ENCODE measurements at regions not wholly inside any gene's neighbourhood (a gene's known extent, or its start where the extent isn't known, plus 50 kb on each side); places are given as distances from the start of the nearest gene placed in this dataset.

DNA sequence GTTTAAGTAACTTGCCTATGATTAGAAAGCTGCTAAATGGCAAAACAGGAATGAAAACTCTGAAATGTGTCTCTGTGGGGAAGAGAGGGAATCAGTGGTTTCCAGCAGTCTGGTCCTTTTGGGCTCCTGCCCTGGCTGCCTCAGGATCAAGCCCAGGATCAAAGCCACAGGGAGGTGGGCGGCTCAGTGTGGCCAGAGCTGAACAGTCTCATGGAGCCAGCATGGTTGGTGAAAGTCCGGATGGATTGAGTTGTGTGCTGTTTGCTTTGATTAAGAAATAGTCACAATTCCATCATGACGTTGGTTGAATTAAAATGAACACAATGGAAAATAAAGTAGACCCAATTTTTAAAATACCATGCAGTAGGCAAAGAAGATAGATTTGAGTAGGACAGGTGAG, 344.2 kb downstream of the LPIN1 start:
- H3K4me1 ChIP-seq (ENCODE audit: insufficient read depth, poor library complexity, severe bottlenecking) = peaks cover 9% of the 10 kb centered on the region
- no peak overlapping the region for H3K27ac ChIP-seq (ENCODE audit: poor library complexity, severe bottlenecking)
- H3K27me3 ChIP-seq (ENCODE audit: insufficient read depth, poor library complexity, severe bottlenecking) = no peaks in the 10 kb centered on the region
- no peak for DNase-seq (ENCODE audit: low spot score)
- H3K36me3 ChIP-seq (ENCODE audit: low read depth) = no peaks in the 10 kb centered on the region
- no peak overlapping the region for H3K4me3 ChIP-seq (ENCODE audit: severe bottlenecking)
- TF ChIP-seq, protein P1, sequence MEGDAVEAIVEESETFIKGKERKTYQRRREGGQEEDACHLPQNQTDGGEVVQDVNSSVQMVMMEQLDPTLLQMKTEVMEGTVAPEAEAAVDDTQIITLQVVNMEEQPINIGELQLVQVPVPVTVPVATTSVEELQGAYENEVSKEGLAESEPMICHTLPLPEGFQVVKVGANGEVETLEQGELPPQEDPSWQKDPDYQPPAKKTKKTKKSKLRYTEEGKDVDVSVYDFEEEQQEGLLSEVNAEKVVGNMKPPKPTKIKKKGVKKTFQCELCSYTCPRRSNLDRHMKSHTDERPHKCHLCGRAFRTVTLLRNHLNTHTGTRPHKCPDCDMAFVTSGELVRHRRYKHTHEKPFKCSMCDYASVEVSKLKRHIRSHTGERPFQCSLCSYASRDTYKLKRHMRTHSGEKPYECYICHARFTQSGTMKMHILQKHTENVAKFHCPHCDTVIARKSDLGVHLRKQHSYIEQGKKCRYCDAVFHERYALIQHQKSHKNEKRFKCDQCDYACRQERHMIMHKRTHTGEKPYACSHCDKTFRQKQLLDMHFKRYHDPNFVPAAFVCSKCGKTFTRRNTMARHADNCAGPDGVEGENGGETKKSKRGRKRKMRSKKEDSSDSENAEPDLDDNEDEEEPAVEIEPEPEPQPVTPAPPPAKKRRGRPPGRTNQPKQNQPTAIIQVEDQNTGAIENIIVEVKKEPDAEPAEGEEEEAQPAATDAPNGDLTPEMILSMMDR (IDR thresholded peaks at IDR 0.05; ENCODE audit: poor library complexity, severe bottlenecking) = no peak
- ATAC-seq (ENCODE audit: low read depth) = no peak
- H3K9me3 ChIP-seq (ENCODE audit: severe bottlenecking) = no peaks in the 10 kb centered on the region

DNA sequence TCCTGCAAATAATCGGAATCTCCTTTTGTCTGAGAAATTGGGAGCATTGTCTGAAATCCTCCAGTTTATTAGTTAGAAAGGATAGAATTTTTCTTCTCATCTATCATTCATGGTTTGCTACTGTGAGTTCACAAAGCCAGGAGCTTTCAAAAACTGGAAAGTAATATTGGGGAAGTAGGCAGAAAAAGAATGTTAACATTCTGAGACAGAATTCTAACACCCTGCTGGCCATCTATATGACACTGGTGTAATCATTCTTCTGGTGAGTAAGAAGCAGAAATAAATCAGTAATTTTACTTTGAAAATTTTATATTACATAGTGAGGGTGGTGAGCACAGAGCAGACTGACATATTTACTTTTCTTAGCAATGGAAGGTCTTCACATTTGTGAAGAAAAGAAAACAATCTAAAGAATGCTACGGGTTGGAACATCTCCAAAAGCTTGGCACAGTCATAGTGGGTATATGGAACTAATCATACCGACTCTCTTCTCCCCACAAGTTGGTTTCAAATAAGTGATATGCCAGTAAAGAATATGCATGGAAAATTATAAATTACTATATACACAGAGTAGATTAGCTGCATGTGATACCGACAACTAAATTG, 344.9 kb downstream of the LPIN1 start:
- Histone ChIP-seq H3K27me3 (ENCODE audit: insufficient read depth, poor library complexity, severe bottlenecking) (no peaks in the 10 kb centered on the region), H3K9me3 (ENCODE audit: severe bottlenecking) (no peaks in the 10 kb centered on the region), H3K27ac (ENCODE audit: poor library complexity, severe bottlenecking) (peak overlapping the region; percentile 30), H3K4me1 (ENCODE audit: insufficient read depth, poor library complexity, severe bottlenecking) (peaks cover 9% of the 10 kb centered on the region), H3K36me3 (ENCODE audit: low read depth) (no peaks in the 10 kb centered on the region), H3K4me3 (ENCODE audit: severe bottlenecking) (no peak overlapping the region)
- ATAC-seq (ENCODE audit: low read depth) (peak; percentile 84), DNase-seq (ENCODE audit: low spot score) (no peak)
- TF ChIP-seq, protein P1 (IDR thresholded peaks at IDR 0.05; ENCODE audit: poor library complexity, severe bottlenecking) = no peak

DNA sequence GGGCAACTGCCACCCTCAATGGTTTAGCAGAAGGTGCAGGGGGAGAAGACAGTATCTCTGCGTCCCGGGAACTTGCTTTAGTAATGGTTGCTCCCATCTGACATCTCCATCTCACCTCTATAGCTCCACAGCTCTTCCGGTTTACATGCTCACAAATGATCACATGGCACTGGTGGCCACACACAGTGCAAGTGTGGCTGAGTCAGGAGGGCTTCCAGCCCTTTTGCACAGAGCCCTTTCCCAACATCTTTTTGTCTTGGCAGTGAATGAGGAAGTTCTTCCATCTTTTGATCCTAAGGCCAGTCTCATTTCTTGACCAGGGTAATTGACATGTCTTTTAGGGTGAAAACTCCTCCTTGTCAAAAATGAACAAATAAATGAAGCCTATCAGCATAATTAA, 347.7 kb downstream of the LPIN1 start:
- ATAC-seq (ENCODE audit: low read depth) (no peak), DNase-seq (ENCODE audit: low spot score) (no peak)
- H3K27ac ChIP-seq (ENCODE audit: poor library complexity, severe bottlenecking) = no peak overlapping the region
- no peaks in the 10 kb centered on the region for H3K27me3 ChIP-seq (ENCODE audit: insufficient read depth, poor library complexity, severe bottlenecking)
- no peaks in the 10 kb centered on the region for H3K9me3 ChIP-seq (ENCODE audit: severe bottlenecking)
- H3K4me1 ChIP-seq (ENCODE audit: insufficient read depth, poor library complexity, severe bottlenecking) = peaks cover 6% of the 10 kb centered on the region
- no peaks in the 10 kb centered on the region for H3K36me3 ChIP-seq (ENCODE audit: low read depth)
- TF ChIP-seq, protein P1 (IDR thresholded peaks at IDR 0.05; ENCODE audit: poor library complexity, severe bottlenecking) = no peak
- H3K4me3 ChIP-seq (ENCODE audit: severe bottlenecking) = no peak overlapping the region

DNA sequence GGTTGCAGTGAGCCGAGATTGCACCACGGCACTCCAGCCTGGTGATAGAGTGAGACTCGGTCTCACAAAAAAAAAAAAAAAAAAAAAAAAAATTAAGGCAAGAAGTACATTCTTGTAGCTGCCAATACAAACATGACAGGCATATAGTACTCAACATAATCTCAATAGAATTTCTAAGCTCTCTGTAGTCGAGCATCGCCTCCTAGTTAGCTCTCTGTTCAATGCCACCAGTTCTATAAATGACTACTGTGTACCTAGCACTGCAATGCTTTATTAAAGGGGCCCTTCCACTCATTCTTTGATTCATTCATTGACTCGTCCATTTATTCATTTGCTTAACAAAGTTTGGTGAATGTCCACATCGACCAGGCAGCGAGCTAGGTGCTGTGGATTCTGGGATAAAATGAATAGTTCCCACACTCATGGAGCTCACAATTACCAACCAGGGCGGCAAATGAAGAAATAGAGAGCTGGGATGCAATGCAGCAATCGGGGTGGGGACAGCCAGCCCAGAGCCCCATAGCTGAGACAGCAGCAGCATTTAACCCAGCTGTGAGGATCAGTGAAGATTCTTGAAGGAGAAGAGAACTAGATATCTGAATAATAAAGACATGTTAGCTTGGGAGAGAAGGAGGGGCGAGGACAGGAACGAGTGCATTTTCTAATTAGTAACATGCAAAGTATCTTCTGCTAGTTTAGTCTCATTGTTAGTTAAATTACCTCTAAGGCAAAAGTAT, 349.8 kb downstream of the LPIN1 start:
- no peaks in the 10 kb centered on the region for H3K27me3 ChIP-seq (ENCODE audit: insufficient read depth, poor library complexity, severe bottlenecking)
- H3K27ac ChIP-seq (ENCODE audit: poor library complexity, severe bottlenecking) = no peak overlapping the region
- H3K4me3 ChIP-seq (ENCODE audit: severe bottlenecking) = no peak overlapping the region
- no peaks in the 10 kb centered on the region for H3K9me3 ChIP-seq (ENCODE audit: severe bottlenecking)
- TF ChIP-seq, protein P1 (IDR thresholded peaks at IDR 0.05; ENCODE audit: poor library complexity, severe bottlenecking) = no peak
- no peaks in the 10 kb centered on the region for H3K36me3 ChIP-seq (ENCODE audit: low read depth)
- H3K4me1 ChIP-seq (ENCODE audit: insufficient read depth, poor library complexity, severe bottlenecking) = peaks cover 4% of the 10 kb centered on the region
- ATAC-seq (ENCODE audit: low read depth) (no peak), DNase-seq (ENCODE audit: low spot score) (no peak)
